Endothelial cell of umbilical vein (primary cell): ENCODE measurements at regions not wholly inside any gene's neighbourhood (a gene's known extent, or its start where the extent isn't known, plus 50 kb on each side); places are given as distances from the start of the nearest gene placed in this dataset.

ENCODE experiments used
- BruUV-seq: library from RNA; stranded (reverse); fragments of 400-500 nt; replicated peaks from 2 replicates; lab custom pipeline; 2021; lab: Mats Ljungman, UMichigan
- CTCF ChIA-PET: fragments of 300-600, 350-600 bp; sonication (Branson Sonifier 250); formaldehyde crosslinking; loops from one replicate; lab custom pipeline; 2021; ENCODE audit warnings: antibody characterized with exemption, inconsistent platforms; lab: Charles Lee
- POLR2A ChIA-PET: fragments of 300-600, 350-600 bp; sonication (Branson Sonifier 250); formaldehyde crosslinking; loops from one replicate; lab custom pipeline; 2021; ENCODE audit warnings: antibody characterized with exemption, inconsistent platforms; lab: Charles Lee
- DNase-seq: peaks from one replicate; pipeline ENCODE4 v3.0.0-alpha.2; 2011; ENCODE audit warnings: low read depth, low spot score
- FAIRE-seq: peaks from 2 replicates; lab custom pipeline; 2011; peaks lifted over from hg19 to GRCh38; lab: Jason Lieb, UNC
- H2AFZ ChIP-seq: 2 replicates; pipeline ENCODE4 v1.6.0; 2012; ENCODE audit warnings: low read depth, low read length, control low read depth, inconsistent platforms
- H3K27ac ChIP-seq: 2 replicates; pipeline ENCODE4 v1.5.1; 2011; ENCODE audit warnings: low read depth, mild to moderate bottlenecking, control low read depth, low read length, moderate library complexity; ENCODE audit not compliant: insufficient read depth
- H3K27me3 ChIP-seq, 2 experiments: 2 replicates each; pipeline versions ENCODE4 v1.6.0 to v1.6.1; 2011; ENCODE audit warnings: low read length in 2 of 2, mixed read lengths in 1 of 2; ENCODE audit not compliant: control insufficient read depth in 2 of 2, insufficient read depth in 2 of 2
- H3K36me3 ChIP-seq, 2 experiments: 2 replicates in 1 of 2; 3 replicates in 1 of 2; pipeline ENCODE4 v1.5.1; 2011; ENCODE audit warnings: low read length in 2 of 2, mild to moderate bottlenecking in 1 of 2, moderate library complexity in 1 of 2; ENCODE audit not compliant: control insufficient read depth in 2 of 2, insufficient read depth in 2 of 2; ENCODE audit errors: extremely low read depth in 1 of 2
- H3K4me1 ChIP-seq: 3 replicates; pipeline ENCODE4 v1.5.1; 2011; ENCODE audit warnings: mild to moderate bottlenecking, low read length; ENCODE audit not compliant: control insufficient read depth, insufficient read depth; ENCODE audit errors: extremely low read depth
- H3K4me2 ChIP-seq: 2 replicates; pipeline ENCODE4 v1.6.1; 2011; ENCODE audit warnings: low read length, control low read depth, mixed read lengths; ENCODE audit not compliant: insufficient read depth
- H3K4me3 ChIP-seq, 3 experiments: fragments of 200-600 bp in 1 of 3; sonication (generic), shearing (Covaris generic) in 1 of 3; replicated peaks in 1 of 3; 2 replicates each; pipeline ENCODE4 v1.5.1; 2011 to 2016; ENCODE audit warnings: control low read depth in 3 of 3, low read length in 3 of 3, mild to moderate bottlenecking in 2 of 3, inconsistent platforms in 1 of 3, low read depth in 1 of 3, moderate library complexity in 1 of 3; ENCODE audit not compliant: insufficient read depth in 1 of 3
- H3K79me2 ChIP-seq: 2 replicates; pipeline ENCODE4 v1.6.0; 2012; ENCODE audit warnings: low read length, inconsistent platforms; ENCODE audit not compliant: control insufficient read depth, insufficient read depth
- H3K9ac ChIP-seq: replicated peaks from 2 replicates; pipeline ENCODE3; 2011; ENCODE audit warnings: low read length, control low read depth; ENCODE audit not compliant: insufficient read depth; ENCODE audit errors: extremely low read depth
- H3K9me1 ChIP-seq: replicated peaks from 3 replicates; pipeline ENCODE4 v1.6.0; 2011; ENCODE audit warnings: mild to moderate bottlenecking, low read length; ENCODE audit not compliant: control insufficient read depth, insufficient read depth; ENCODE audit errors: extremely low read depth
- H3K9me3 ChIP-seq: replicated peaks from 2 replicates; pipeline ENCODE4 v1.5.1; 2012; ENCODE audit warnings: low read length, inconsistent platforms; ENCODE audit not compliant: control insufficient read depth, insufficient read depth
- H4K20me1 ChIP-seq: replicated peaks from 2 replicates; pipeline ENCODE3; 2011; ENCODE audit warnings: mild to moderate bottlenecking, low read length; ENCODE audit not compliant: control insufficient read depth, insufficient read depth; ENCODE audit errors: extremely low read depth
- EZH2 ChIP-seq: IDR thresholded peaks from 2 replicates; pipeline ENCODE4 v1.6.1; 2012; ENCODE audit warnings: borderline replicate concordance, low read depth, mild to moderate bottlenecking, moderate library complexity, low read length, inconsistent platforms; ENCODE audit not compliant: severe bottlenecking
- FOS ChIP-seq: IDR thresholded peaks from 2 replicates; pipeline ENCODE4 v1.6.1; 2011; ENCODE audit warnings: mild to moderate bottlenecking, low read length, moderate library complexity, borderline replicate concordance; ENCODE audit not compliant: insufficient read depth
- GATA2 ChIP-seq: IDR thresholded peaks from 2 replicates; pipeline ENCODE4 v1.7.0; 2011; ENCODE audit warnings: low read depth, mild to moderate bottlenecking, moderate library complexity, mixed read lengths, low read length; ENCODE audit not compliant: insufficient read length, insufficient read depth
- JUN ChIP-seq: IDR thresholded peaks from 2 replicates; pipeline ENCODE4 v1.6.1; 2011; ENCODE audit warnings: borderline replicate concordance, low read depth; ENCODE audit not compliant: insufficient read length, insufficient read depth
- MAX ChIP-seq: IDR thresholded peaks from 2 replicates; pipeline ENCODE4 v1.6.1; 2011; ENCODE audit not compliant: insufficient read depth, insufficient read length
- MYC ChIP-seq: IDR thresholded peaks from one replicate; pipeline ENCODE4 v1.6.1; 2011; ENCODE audit warnings: mild to moderate bottlenecking, low read depth, low read length
- POLR2A ChIP-seq: IDR thresholded peaks from 2 replicates; pipeline ENCODE4 v1.6.1; 2012; ENCODE audit warnings: low read depth, mild to moderate bottlenecking, control low read depth, low read length
- POLR2AphosphoS5 ChIP-seq: IDR thresholded peaks from 2 replicates; pipeline ENCODE4 v1.6.1; 2012; ENCODE audit warnings: low read depth, mild to moderate bottlenecking, control low read depth, low read length, moderate library complexity; ENCODE audit not compliant: insufficient read depth
- dilution Hi-C: fragments of 300-500 bp; cut with MboI; formaldehyde crosslinking; loops from one replicate; pipeline ENCODE4 v1.15.0; 2019; ENCODE audit warnings: low sequenced_read_pairs; ENCODE audit not compliant: extremely low pct_ligation_motif_present
- intact Hi-C: fragments of 100-400 bp; cut with micrococcal nuclease; formaldehyde crosslinking; loops from one replicate; pipeline ENCODE4 v1.10.0; 2022
- TF ChIP-seq, protein P1 (sequence below), 2 donors: IDR thresholded peaks; 1 replicate in 1 of 2; 2 replicates in 1 of 2; pipeline ENCODE4 v1.5.1; 2011; ENCODE audit warnings: low read length in 2 of 2, mild to moderate bottlenecking in 2 of 2, moderate library complexity in 2 of 2, control low read depth in 1 of 2, inconsistent platforms in 1 of 2, low read depth in 1 of 2; ENCODE audit not compliant: insufficient read depth in 1 of 2; ENCODE audit errors: extremely low read depth in 1 of 2

DNA sequence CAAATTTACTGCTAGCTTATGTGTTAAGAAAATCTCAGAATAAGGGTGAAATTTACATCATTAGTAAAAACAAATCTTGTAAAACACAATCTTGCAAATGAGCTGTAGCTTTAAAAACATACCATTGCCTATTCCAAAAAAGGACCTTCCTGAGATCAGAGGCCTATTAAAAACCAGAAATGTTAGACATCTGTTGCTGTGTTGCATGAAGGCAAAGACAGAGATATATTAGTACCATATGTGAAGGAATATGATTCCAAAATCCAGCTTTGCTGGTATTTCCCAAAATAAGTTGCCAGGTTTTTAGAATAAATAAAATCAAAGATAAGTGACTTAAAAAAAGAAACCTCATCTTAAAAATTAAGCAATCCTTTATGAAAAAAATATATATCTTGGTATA, 504.1 kb upstream of the CDIN1 start:
- Histone ChIP-seq H3K9me1 (no peaks in the 10 kb centered on the region), H3K9ac (no peak overlapping the region), H3K4me1 (no peaks in the 10 kb centered on the region), H3K9me3 (no peaks in the 10 kb centered on the region), H3K4me2 (no peak overlapping the region), H2AFZ (no peak overlapping the region), H3K4me3 (no peak overlapping the region), H3K27me3 (peaks cover 0 to 5% of the 10 kb centered on the region in 2 experiments), H3K36me3 (no peaks in the 10 kb centered on the region), H4K20me1 (no peaks in the 10 kb centered on the region), H3K27ac (no peak overlapping the region), H3K79me2 (no peaks in the 10 kb centered on the region)
- no peak for DNase-seq
- FAIRE-seq, result no peak
- intact Hi-C loops (no loop called here), dilution Hi-C loops (no loop called here)
- ChIA-PET CTCF (no interaction called here), POLR2A (no interaction called here)
- TF ChIP-seq POLR2AphosphoS5 (no peak), MYC (no peak), GATA2 (no peak), MAX (no peak), JUN (no peak), POLR2A (no peak), EZH2 (no peak), FOS (no peak)
- TF ChIP-seq, protein P1, sequence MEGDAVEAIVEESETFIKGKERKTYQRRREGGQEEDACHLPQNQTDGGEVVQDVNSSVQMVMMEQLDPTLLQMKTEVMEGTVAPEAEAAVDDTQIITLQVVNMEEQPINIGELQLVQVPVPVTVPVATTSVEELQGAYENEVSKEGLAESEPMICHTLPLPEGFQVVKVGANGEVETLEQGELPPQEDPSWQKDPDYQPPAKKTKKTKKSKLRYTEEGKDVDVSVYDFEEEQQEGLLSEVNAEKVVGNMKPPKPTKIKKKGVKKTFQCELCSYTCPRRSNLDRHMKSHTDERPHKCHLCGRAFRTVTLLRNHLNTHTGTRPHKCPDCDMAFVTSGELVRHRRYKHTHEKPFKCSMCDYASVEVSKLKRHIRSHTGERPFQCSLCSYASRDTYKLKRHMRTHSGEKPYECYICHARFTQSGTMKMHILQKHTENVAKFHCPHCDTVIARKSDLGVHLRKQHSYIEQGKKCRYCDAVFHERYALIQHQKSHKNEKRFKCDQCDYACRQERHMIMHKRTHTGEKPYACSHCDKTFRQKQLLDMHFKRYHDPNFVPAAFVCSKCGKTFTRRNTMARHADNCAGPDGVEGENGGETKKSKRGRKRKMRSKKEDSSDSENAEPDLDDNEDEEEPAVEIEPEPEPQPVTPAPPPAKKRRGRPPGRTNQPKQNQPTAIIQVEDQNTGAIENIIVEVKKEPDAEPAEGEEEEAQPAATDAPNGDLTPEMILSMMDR (IDR thresholded peaks at IDR 0.05; ENCODE audit: extremely low read depth in 1 of 2, insufficient read depth in 1 of 2, low read depth in 1 of 2, low read length in 2 of 2), result no peak
- no TSS peak for BruUV-seq
